HG03558 (cell line): ENCODE measurements at regions not wholly inside any gene's neighbourhood (a gene's known extent, or its start where the extent isn't known, plus 50 kb on each side); places are given as distances from the start of the nearest gene placed in this dataset.
"Not testable (repeated sequence)": the region's sequence is repeated elsewhere in the genome, so short reads cannot be mapped to it uniquely, and the experiment has no call there.

Experiments used
- ATAC-seq: cut with Tn5 transposase; IDR thresholded peaks from one replicate; pipeline ENCODE4 v1.9.1; 2021; ENCODE audit warnings: moderate number of reproducible peaks; ENCODE audit not compliant: unreplicated experiment; ENCODE audit errors: extremely low read depth

DNA sequence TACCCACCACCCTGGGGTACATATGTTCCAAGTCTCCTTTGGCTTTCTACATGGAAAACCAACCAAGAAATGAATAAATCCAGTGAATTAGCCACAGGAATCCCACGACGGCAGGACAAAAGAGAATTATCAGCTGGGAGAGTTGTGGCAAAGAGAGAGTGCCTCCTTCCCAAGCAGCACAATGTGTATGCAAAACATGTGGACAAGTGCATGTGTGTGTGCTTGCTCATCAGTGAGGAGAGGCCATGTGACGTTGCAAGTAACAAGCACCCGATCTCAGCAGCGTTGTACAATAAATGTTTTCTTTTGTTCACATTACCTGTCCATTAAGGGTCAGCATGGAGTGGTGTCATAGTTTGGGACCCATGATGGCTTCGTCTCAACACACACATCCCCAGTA lies 50.0 kb upstream of the EMX2 start:
- ATAC-seq, result no peak

DNA sequence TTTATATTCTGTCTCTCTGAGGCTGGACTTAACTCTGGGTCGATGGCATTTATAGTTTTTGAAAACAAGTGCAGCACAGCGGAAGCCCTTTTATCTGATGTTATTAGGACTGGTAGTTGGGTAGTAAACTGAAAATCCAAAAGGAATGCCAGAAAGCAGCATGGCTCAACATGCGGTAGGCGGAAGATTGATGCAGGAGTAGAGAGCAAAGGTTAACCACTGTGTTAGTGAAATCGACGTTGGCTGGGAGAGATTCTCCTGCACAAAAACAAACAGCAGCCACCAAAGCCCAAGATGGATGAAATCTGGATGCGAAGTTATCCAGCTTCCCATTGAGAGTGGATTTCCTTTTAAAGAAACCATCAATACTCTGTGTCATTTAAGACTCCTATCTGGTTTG lies 54.5 kb upstream of the EMX2 start:
- no peak for ATAC-seq

DNA sequence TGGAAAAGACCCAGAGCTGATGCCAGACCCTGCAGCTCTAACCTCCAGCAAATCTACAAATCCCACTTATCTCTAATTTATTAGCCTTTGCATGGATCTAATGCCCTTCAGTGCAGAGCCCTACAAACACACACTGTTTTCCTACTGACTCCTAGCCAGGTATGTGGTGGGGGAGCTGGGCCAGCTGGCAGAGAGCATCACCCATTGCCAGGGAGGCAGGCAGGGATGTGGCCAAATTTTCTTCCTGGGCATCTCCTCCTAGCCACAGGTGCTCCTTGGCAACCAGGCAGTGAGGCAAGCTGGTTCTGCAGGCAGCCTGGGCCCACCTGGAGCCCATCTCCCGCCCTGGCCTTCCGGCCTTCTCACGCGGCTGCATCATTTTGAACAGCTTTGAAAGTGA lies 55.9 kb upstream of the EMX2 start:
- ATAC-seq, result no peak

DNA sequence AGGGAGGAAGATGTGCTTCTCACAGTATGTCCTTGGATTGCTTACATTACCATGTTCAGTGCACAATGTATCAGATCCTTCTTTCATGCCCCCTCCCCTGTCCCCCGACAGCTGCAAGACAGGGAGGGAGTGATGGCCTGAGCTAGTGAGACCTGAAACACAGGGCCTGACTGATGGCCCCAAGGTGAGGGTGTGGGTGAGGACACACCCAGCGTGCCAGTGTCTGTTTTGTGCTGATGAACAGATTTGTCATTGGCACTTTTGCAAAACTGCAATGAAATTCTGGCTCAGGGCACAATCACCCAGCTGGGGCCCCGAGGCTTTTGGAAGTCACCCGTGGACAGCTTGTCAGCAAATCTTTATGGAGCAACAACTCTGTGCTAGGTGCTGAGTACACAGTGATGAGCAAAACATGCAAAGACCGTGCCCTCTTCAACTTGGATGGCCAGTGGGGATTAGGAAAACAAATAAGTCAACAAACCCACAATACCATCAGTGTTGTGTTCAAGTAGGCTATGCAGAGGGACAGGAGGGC lies 59.4 kb upstream of the EMX2 start:
- ATAC-seq, result no peak

DNA sequence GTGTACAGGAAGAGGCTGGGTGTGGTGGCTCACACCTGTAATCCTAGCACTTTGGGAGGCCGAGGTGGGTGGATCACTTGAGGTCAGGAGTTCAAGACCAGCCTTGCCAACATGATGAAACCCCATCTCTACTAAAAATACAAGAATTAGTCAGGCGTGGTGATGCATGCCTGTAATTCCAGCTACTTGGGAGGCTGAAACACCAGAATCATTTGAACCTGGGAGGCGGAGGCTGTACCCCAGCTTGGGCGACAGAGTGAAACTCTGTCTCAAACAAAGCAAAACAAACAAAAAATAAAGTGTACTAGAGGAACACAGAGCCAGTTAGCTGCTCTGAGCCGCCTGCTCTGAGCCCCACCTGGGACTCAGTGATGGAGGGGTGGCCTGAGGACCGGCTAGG lies 61.5 kb upstream of the EMX2 start:
- ATAC-seq, result not testable (repeated sequence)

DNA sequence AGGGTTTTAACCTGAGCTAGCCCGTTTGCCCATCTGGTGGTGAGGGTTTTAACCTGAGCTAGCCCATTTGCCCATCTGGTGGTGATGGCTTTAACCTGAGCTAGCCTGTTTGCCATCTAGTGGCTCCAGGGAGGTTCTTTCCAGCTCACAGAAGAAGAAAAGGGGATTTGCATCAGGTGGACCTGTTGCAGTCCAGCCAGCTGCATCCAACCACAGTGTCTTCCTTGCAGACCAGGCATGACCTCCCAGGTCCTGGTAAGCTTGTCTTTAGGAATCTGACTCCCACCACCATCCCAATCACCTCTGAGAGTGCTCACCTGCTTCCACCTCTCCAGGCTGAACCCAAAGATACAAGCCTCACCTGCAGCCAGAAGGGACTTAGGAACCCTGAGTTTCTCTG lies 62.4 kb upstream of the EMX2 start:
- no peak for ATAC-seq

DNA sequence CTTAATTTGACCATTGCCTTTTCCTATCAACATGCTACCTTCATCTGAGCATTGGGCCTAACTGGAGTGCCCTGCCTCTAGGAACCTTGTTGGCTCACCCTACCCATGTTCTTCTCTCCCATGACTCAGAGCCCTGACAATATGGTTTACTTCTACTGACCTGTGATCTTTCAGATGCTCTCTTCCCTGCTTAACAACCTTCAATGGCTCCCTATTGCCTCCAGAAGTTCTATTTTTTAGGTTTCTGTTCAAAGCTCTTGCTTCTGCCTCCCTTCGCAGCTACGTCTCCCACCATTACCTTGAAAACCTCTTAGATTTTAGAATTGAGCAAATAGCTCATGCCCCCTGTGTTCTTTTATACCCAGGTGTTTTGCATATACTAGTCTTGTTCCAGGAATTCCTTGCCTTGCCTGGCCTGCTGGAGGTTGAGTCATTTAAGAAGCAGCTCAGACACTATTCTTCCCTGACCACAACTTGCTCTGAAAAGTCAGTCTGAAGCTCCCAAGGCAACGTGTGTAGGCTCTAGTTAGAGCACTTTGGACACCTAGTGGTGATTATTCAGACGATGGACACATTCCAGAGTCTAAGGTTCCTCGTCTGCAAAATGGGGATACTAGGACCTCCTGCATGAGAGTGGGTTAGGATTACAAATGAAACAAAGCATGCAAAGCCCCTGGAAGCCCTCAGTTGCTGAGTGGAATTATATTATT lies 64.4 kb upstream of the EMX2 start:
- no peak for ATAC-seq

DNA sequence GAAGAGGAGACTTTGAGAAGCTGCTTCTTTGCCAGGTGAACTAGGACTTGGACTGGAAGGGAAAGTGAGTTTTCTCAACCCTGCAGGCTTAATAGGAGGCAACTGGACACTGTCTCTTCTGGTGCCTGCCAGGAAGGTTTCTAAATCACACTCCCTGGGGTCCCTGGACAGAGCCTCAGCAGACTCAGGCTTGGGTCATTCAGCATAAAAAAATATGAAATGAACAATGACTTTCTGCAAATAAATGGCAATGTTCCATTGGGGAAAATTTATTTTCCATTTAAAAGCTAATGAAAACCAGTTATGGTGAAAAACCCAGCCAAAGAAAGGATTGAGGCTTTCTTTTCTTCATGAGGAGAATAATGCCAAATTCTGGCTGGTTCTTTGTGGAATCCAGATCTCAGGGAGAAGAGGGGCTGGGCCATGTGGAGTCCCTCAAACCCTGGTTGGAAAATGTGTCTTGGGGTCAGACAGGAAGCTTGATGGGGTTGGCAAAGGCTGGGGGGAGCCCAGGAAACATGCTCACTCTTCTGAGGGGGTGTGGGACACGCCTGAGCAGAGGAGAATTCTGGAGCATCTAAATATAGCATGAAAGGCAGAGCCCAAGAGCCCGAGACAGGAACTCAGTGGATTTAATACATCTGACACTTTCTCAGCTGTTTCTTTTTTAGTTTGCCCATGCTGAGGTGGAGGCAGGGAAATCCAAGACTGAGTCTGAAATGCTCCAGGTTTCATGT lies 65.2 kb upstream of the EMX2 start:
- no peak for ATAC-seq

DNA sequence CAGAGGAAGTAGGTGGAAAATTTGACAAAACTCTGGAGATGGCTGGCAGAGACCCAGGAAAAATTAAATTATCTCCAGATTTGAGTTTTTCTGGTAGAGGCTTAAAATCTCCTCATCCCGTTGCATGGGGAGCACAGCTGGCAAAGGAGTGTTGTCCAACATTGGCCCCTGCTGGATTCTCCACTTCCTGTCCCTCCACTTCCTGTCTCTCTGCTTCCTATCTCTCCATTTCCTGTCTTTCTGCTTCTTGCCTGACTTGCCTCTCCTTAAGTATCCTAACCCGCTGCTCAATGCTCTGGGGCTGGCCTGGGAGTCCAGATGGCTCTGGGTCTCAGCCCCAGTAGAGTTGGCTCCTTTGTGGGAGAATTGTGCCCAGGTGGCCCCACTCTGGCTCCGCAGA lies 65.8 kb upstream of the EMX2 start:
- ATAC-seq, result no peak

DNA sequence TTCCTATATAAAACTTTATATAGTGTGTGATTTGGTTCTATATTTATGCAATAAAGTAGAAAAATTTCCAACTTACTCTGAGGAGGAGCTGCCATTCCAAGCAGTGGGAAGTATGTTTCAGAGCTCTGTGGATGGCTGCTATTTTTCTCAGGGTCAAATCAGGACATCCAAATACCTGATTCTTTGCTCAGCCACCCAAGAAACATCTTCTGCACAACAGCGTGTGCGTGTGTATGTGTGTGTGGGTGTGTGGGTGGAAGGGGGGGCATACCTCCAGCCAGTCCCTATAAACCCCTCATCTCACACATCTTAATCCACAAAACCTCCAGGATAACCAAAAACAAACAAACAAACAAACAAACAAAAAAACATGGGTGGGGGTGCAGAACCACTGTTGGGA lies 66.3 kb upstream of the EMX2 start:
- no peak for ATAC-seq

DNA sequence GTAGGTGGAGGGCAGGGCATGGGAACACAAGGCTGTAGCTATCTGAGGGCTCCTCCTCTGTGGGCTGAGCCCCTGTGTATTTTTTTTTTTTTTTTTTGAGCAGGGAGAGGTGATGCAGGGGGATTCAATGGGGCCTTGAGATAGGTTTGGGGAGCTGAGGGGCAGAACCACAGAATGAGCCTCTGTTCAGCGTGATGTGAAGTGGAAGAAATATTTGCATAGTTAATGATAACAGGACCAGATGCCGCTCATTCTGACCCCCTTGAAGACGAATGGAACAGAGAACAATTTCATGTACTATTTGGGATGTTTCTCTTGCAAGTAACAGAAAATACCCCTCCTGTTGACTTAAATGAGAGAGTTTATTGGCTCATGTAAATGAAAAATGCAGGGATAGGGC lies 69.7 kb upstream of the EMX2 start:
- no peak for ATAC-seq

DNA sequence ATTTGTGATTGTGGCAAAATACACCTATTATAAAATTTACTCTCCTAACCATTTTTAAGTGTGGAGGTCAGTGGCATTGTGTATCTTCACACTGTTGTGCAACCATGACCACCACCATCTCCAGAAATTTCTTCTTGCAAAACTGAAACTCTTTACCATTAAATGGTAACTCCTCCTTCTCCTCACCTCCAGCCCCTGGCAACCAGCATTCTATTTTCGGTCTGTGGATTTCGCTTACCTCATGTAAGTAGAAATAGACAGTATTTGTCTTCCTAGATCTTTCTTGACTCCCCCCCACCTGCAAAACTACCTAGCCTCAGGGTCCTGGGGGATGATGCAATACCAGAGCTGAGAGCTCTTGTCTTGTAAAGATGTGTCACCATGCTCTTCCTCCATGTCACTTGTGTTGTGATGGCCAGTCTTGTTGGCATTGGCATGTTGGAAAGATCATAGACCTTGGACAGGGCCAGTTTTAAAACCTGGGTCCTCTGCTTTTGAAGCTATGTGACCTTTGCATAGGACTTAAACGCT lies 71.1 kb upstream of the EMX2 start:
- no peak for ATAC-seq

DNA sequence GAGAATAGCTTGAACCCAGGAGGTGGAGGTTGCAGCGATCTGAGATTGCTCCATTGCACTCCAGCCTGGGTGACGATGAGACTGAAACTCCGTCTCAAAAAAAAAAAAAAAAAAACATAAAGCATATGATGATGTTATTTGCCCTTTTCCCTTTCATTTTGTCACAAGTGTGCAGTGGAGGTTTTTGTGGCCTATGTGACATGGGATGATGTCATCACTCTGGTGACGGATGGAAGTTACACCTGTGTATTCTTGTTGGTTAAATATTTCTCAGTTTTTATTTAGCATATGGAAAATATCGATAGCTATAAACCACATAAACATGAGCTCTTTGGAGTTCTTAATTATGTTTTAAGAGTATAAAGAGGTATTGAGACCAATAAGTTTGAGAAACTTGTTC lies 71.8 kb upstream of the EMX2 start:
- ATAC-seq, result no peak

DNA sequence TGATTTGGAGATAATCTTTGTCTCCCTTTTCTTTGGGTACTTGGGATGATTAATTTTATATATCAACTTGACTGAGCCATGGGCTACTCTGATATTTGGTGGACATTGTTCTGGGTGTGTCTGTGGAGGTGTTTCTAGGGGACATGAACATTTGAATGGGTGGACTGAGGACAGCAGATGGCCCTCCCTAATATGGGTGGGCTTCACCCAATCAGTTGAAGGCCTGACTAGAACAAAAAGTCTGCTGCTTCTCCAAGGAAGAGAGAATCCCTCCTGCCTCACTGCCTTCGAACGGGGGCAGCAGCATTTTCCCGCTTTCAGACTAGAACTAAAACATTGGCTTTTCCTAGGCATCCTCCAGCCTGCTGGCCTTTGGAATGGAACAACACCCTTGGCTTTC lies 73.9 kb upstream of the EMX2 start:
- ATAC-seq, result no peak

DNA sequence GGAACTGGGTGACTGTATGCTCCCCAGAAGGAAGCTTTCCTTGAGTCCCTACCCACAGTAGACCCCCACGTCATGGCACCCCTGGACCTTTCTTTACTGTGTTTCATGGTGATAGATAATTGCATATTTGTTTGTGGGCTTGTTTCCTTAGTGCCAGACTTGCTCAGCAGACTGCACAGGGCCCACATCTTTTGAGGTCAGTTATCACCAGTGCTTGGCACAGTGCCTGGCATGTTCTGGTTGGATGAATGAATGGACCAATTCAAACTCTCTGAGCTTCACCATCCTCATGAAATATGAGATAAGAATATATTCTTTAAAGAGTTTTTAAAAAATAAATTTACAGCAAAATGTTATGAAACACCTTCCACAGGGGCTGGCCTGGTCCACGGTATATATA lies 78.4 kb upstream of the EMX2 start:
- no peak for ATAC-seq

DNA sequence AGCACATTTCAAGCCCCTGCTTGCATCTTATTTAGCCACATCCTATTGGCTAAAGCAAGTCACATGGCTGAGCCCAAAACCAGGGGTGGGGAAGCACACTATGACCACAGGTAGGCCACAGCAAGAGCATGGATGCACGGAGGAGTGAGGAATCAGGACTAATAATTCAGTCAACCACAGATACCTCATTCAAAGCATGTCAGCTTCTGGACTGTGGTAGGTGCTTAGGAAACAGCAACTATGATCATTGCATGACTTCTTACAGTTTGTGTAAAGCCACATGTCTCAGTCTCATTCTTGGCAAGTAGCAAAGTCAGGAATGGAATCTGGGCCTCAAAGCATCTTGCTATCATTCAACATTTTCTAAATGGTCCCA lies 79.0 kb upstream of the EMX2 start:
- ATAC-seq, result no peak

DNA sequence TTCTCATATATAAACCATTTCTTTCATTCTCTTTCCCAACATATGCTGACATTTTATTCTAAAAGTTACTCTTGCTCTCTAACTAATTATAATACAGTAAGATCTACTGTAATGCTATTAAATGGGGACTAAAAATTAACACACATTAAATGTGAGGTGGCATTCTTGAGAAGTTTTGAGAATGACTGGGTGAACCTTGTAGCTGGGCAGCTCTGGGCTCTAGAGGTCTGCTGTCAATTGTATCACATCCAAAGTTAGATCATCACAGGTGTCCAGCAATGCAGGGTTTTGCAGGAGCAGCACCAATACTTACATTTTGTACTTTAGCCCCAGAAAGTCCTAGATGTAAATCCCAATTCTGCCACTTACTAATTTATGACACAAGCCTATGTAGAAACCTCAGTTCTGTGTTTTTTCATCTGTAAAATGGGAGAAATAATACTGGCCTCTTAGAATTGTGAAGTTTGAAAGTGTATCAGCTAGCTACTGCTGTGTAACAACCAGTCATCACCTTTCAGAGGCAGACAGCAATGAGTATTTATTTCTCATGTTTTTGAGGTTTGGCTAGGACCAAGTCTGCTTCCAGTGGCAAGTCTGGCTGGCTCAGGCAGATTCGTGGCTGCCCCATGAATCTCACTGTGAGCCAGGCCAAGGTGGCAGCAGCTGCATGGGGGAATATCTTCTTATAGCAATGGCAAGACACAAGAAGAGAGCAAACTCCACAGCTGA lies 79.6 kb upstream of the EMX2 start:
- no peak for ATAC-seq

DNA sequence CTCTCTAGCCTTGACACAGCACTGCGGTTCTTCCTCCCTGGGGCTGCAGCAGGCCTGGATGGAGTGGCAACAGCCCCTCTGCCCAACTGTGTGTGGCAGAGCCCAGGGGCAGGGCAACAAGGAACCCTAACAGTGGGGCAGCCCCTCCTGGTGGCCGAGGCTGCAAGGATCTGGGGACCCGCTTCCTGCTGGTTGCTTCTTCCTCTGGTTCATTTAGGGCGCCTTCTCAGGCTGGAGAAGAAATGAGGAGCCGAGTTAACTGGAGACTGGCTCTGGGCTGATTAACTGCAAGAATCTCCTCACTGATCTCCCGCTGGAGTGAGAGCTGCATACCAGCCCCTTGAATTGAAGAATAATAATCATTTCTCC lies 80.1 kb upstream of the EMX2 start:
- no peak for ATAC-seq

DNA sequence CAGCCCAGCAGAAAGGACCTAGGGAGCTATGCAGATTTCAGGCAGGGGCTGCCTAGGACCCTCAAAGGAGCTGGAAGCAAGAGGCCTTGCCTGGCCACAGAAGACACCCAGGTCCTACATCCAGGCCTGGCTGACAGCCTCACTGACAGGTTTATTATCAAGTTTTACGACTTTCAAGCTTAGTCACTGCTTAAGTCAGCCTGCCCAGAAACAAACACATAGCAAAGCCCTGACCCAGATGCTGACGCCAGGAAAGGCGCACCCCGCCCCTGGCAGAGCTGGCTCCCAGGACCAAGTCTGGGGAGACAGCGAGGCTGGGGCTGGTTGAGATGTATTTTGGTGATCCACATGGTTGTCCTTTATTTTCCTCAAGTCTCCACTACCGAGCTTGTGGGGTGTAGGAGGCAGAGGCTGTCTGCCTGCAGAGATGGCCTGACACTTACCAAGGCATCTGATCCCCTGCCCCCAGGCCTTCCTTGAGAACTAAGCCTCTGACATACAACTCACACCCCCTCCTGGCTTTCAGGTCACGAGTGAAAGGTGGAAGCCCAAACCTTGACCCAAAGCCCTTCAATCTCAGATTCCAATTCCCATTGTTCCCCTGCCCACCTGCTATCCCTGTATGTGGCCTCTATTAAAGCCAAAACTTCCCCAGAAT lies 80.7 kb upstream of the EMX2 start:
- ATAC-seq, result no peak

DNA sequence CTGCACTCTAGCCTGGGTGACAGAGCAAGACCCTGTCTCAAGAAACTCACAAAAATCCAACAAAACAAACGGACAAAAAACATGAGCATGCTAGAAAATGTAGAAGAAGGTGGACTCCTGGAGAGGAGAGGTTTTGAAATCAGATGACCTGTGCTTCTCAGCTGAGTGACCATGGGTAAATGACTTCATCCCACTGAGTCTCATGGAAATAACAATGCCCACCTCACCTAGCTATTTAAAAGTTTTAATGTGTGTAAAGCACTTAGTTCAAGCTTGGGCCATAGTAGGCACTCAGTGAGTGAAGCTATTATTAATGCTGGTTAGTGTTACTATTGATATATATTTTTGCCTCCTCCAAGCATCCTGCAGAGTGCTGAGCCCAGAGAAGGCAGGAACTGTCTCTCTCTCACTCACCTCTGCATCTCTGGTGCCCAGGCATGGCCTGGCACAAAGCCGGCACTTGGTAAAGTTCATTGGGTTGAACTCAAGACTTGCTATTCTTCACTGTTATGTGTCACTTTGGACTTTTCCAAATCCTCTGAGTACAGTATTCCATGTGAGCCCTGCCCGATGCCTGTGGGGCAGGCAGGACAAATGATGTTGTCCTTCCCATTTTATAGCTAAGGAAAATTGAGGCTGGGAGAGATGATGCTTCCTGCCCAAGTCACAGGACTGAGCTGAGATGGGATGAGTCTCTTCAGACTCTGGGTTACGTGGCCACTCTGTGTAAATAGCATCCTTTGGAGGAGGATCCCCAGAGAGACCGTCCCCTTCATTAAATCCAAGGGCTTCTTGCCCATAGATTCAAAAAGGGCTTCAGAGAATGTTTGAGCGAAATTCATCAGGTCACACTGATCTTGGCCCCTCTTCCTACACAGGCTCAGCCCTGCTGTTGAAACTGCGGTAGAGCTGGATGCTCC lies 81.4 kb upstream of the EMX2 start:
- no peak for ATAC-seq
